Adrenal gland (tissue), 9 donors: ENCODE measurements at regions not wholly inside any gene's neighbourhood (a gene's known extent, or its start where the extent isn't known, plus 50 kb on each side); places are given as distances from the start of the nearest gene placed in this dataset.
A peak's percentile ranks its signal among the peaks of the same experiment; 100 is the strongest.

ENCODE experiments used
- DNase-seq, 7 donors: peaks; one replicate each; pipeline ENCODE4 v3.0.0-alpha.2; 2019 to 2020
- H3K27ac ChIP-seq, 5 donors: fragments of 200-600 bp; sonication (generic) in 4 of 5; 1 replicate in 3 of 5; 2 replicates in 2 of 5; pipeline versions ENCODE4 v1.5.1 to v1.8.0; 2016 to 2020; ENCODE audit warnings: mild to moderate bottlenecking in 1 of 5
- H3K27me3 ChIP-seq: fragments of 200-600 bp; 2 replicates; pipeline ENCODE4 v1.8.0; 2021
- H3K36me3 ChIP-seq, 2 donors: fragments of 200-600 bp; replicated peaks in 1 of 2; 1 replicate in 1 of 2; 2 replicates in 1 of 2; pipeline versions ENCODE4 v1.5.1 to v1.8.0; 2018 to 2022
- H3K4me1 ChIP-seq, 2 donors: fragments of 200-600 bp; replicated peaks in 1 of 2; 1 replicate in 1 of 2; 2 replicates in 1 of 2; pipeline versions ENCODE4 v1.5.1 to v1.8.0; 2018 to 2021
- H3K4me3 ChIP-seq, 4 donors: fragments of 200-600 bp; sonication (generic) in 3 of 4; one replicate each; pipeline ENCODE4 v1.5.1; 2016 to 2018
- H3K9me3 ChIP-seq, 3 donors: fragments of 200-600 bp; sonication (generic) in 1 of 3; replicated peaks in 1 of 3; 1 replicate in 2 of 3; 2 replicates in 1 of 3; pipeline versions ENCODE4 v1.5.1 to v1.8.0; 2016 to 2021
- POLR2A ChIP-seq, 2 donors: fragments of 450-650 bp; IDR thresholded peaks; one replicate each; pipeline ENCODE4 v1.6.1; 2017; ENCODE audit warnings: antibody characterized with exemption in 2 of 2, mild to moderate bottlenecking in 2 of 2, moderate library complexity in 1 of 2
- WGBS, 4 donors: extraction: QIAGEN DNeasy Blood & Tissue Kit in 2 of 4; methylation state at CpG; one replicate each; pipeline versions ENCODE4 v1.1.5 to v1.1.7; 2013 to 2017; 5-methylcytosine and 5-hydroxymethylcytosine counted together
- intact Hi-C, 2 donors: fragments of 100-400 bp; cut with DNase I; formaldehyde crosslinking; loops; one replicate each; pipeline versions ENCODE4 v1.14.1 to v1.15.0; 2022 to 2023
- TF ChIP-seq, protein P1 (sequence below), 6 experiments: fragments of 450-650 bp in 4 of 6; fragments of 200-600 bp in 2 of 6; sonication (generic) in 1 of 6; IDR thresholded peaks; 1 replicate in 5 of 6; 2 replicates in 1 of 6; pipeline versions ENCODE4 v1.5.1 to v1.8.0; 2016 to 2021; ENCODE audit warnings: antibody characterized with exemption in 6 of 6, mild to moderate bottlenecking in 2 of 6, moderate library complexity in 1 of 6
- donor health status: healthy with polysubstance abuse.
- donor health status: Bipolar disorder and iron deficiency.
- donor health status: DM: yes; HTN: yes; CAD: no.
- donor health status: DM: no; HTN: no; CAD: no.
- donor health status: DM: no; HTN: no; CAD: no.

- DNase-seq, result no peak
- TF ChIP-seq, protein P1, sequence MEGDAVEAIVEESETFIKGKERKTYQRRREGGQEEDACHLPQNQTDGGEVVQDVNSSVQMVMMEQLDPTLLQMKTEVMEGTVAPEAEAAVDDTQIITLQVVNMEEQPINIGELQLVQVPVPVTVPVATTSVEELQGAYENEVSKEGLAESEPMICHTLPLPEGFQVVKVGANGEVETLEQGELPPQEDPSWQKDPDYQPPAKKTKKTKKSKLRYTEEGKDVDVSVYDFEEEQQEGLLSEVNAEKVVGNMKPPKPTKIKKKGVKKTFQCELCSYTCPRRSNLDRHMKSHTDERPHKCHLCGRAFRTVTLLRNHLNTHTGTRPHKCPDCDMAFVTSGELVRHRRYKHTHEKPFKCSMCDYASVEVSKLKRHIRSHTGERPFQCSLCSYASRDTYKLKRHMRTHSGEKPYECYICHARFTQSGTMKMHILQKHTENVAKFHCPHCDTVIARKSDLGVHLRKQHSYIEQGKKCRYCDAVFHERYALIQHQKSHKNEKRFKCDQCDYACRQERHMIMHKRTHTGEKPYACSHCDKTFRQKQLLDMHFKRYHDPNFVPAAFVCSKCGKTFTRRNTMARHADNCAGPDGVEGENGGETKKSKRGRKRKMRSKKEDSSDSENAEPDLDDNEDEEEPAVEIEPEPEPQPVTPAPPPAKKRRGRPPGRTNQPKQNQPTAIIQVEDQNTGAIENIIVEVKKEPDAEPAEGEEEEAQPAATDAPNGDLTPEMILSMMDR (IDR thresholded peaks at IDR 0.05), result no peak
- TF ChIP-seq POLR2A (IDR thresholded peaks at IDR 0.05), result no peak
- intact Hi-C loops, result loop anchor here in 1 of 2 donors (5.0 kb wide), 1 partner anchor 952 kb away; no protein-coding TSS in a partner anchor
- Histone ChIP-seq H3K27me3 (no peaks in the 10 kb centered on the region), H3K27ac (no peak overlapping the region), H3K4me1 (no peaks in the 10 kb centered on the region), H3K36me3 (no peaks in the 10 kb centered on the region), H3K4me3 (no peak overlapping the region), H3K9me3 (no peaks in the 10 kb centered on the region)
- WGBS, 4 donors, result 64 to 80% (median 79%) methylated on average over 2 of the region's 2 CpGs
These were observed 476.4 kb downstream of the TOX3 start for GRCh38 chr16:52070341-52071057.

DNA sequence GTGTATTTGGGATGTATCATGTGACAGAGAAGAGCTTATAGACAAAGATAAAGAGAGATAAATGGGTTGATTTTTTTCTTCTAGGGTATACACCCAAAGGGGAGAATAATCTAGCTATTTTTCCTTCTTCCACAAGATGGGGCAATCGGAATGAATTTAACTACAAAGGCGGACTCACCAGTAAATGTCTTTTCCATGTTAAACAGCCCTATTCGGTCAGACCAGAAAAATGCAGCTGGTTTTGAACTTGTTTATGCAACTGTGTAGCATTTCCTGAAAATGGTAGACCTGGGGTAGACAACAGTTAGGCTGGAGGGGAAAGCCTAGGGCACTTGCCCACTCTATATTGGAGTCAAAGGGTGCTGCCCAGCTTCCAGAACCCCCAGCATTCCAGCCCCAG, 477.1 kb downstream of the TOX3 start:
- no peak overlapping the region for H3K4me3 ChIP-seq
- no peaks in the 10 kb centered on the region for H3K4me1 ChIP-seq
- 9 to 24% (median 21%) methylated on average over 3 of the region's 3 CpGs for WGBS, 4 donors
- H3K36me3 ChIP-seq, result no peaks in the 10 kb centered on the region
- DNase-seq, result no peak
- no peaks in the 10 kb centered on the region for H3K27me3 ChIP-seq
- H3K9me3 ChIP-seq, result no peaks in the 10 kb centered on the region
- TF ChIP-seq POLR2A (IDR thresholded peaks at IDR 0.05), result no peak
- TF ChIP-seq, protein P1 (IDR thresholded peaks at IDR 0.05), result peak in 1 of 6 experiments; percentile 22
- intact Hi-C loops, result loop anchor here in 1 of 2 donors (5.0 kb wide), 1 partner anchor 952 kb away; no protein-coding TSS in a partner anchor
- no peak overlapping the region for H3K27ac ChIP-seq

- H3K27me3 ChIP-seq, result no peaks in the 10 kb centered on the region
- no peak for TF ChIP-seq POLR2A (IDR thresholded peaks at IDR 0.05)
- TF ChIP-seq, protein P1 (IDR thresholded peaks at IDR 0.05), result peak in 1 of 6 experiments; percentile 15
- no peaks in the 10 kb centered on the region for H3K4me1 ChIP-seq
- no peak overlapping the region for H3K27ac ChIP-seq
- WGBS, 4 donors, result 19 to 29% (median 24%) methylated on average over 8 of the region's 8 CpGs
- intact Hi-C loops, result no loop called here
- no peaks in the 10 kb centered on the region for H3K36me3 ChIP-seq
- no peak overlapping the region for H3K4me3 ChIP-seq
- peak in 2 of 7 donors; percentile 7 to 55 for DNase-seq
- H3K9me3 ChIP-seq, result no peaks in the 10 kb centered on the region
These were observed 478.4 kb downstream of the TOX3 start for GRCh38 chr16:52068447-52069074.

DNA sequence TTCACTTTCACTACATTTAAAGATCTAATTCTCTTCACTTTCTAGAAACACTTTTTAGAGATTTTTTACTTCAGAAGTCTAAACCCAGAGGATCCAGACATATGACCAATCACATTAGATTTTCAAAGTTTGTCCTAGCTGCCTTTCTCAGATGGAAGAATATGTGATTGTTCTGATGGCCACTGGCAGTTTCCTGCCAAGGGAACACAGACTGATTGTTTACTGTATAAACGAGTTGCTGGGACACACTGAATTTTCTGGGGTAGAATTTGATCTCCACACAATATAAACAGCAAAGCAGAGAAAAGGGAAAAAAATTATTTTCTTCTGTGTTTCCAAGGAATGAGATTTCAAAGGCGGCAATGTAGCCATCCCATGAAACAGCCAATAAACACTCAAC, 480.0 kb downstream of the TOX3 start:
- Histone ChIP-seq H3K27ac (no peak overlapping the region), H3K4me1 (no peaks in the 10 kb centered on the region), H3K36me3 (no peaks in the 10 kb centered on the region), H3K4me3 (no peak overlapping the region), H3K9me3 (no peaks in the 10 kb centered on the region), H3K27me3 (no peaks in the 10 kb centered on the region)
- 42 to 52% (median 44%) methylated on average over 2 of the region's 2 CpGs for WGBS, 4 donors
- TF ChIP-seq, protein P1 (IDR thresholded peaks at IDR 0.05), result no peak
- no peak for TF ChIP-seq POLR2A (IDR thresholded peaks at IDR 0.05)
- intact Hi-C loops, result no loop called here
- DNase-seq, result no peak
